SK-N-SH (cell line): ENCODE measurements at regions not wholly inside any gene's neighbourhood (a gene's known extent, or its start where the extent isn't known, plus 50 kb on each side); places are given as distances from the start of the nearest gene placed in this dataset.

Experiments used
- CTCF ChIA-PET: fragments of 300-600, 350-600 bp; formaldehyde crosslinking; extraction: SDS; loops from one replicate; lab custom pipeline; 2021; lab: Yijun Ruan, JAX
- POLR2A ChIA-PET: fragments of 350-600 bp; sonication (Branson Sonifier 250); formaldehyde crosslinking; extraction: SDS; loops from one replicate; lab custom pipeline; 2020; ENCODE audit warnings: antibody characterized with exemption, inconsistent platforms; lab: Yijun Ruan, JAX
- DNase-seq: peaks from one replicate; pipeline ENCODE4 v3.0.0; 2012
- H2AFZ ChIP-seq: fragments of 200-600 bp; sonication (generic); 2 replicates; pipeline ENCODE4 v1.8.1; 2016; ENCODE audit warnings: antibody characterized with exemption, mild to moderate bottlenecking, low read depth
- H3F3A ChIP-seq: fragments of 200-600 bp; sonication (generic); replicated peaks from 2 replicates; pipeline ENCODE3; 2016; ENCODE audit warnings: antibody characterized with exemption, mild to moderate bottlenecking; ENCODE audit not compliant: insufficient read depth
- H3K27ac ChIP-seq, 2 experiments: fragments of 200-500 bp in 1 of 2; fragments of 200-600 bp in 1 of 2; sonication (Bioruptor generic) in 1 of 2; sonication (generic), shearing (Covaris generic) in 1 of 2; 2 replicates each; pipeline versions ENCODE4 v1.5.1 to v1.6.1; 2014 to 2016; ENCODE audit warnings: low read depth in 2 of 2, inconsistent platforms in 1 of 2, low read length in 1 of 2, mild to moderate bottlenecking in 1 of 2, mixed read lengths in 1 of 2
- H3K27me3 ChIP-seq: fragments of 200-600 bp; sonication (generic), shearing (Covaris generic); 2 replicates; pipeline ENCODE4 v1.6.1; 2016; ENCODE audit warnings: mixed run types; ENCODE audit not compliant: insufficient read depth
- H3K36me3 ChIP-seq, 2 experiments: fragments of 200-500 bp in 1 of 2; fragments of 200-600 bp in 1 of 2; sonication (Bioruptor generic) in 1 of 2; sonication (generic) in 1 of 2; replicated peaks in 1 of 2; 2 replicates each; pipeline versions ENCODE3 to v1.5.1; 2014 to 2016; ENCODE audit warnings: low read length in 1 of 2, mild to moderate bottlenecking in 1 of 2; ENCODE audit not compliant: insufficient read depth in 2 of 2, control insufficient read depth in 1 of 2
- H3K4me1 ChIP-seq, 2 experiments: fragments of 200-500 bp in 1 of 2; fragments of 200-600 bp in 1 of 2; sonication (Bioruptor generic) in 1 of 2; sonication (generic), shearing (Covaris generic) in 1 of 2; 2 replicates each; pipeline versions ENCODE4 v1.5.1 to v1.6.1; 2014 to 2016; ENCODE audit warnings: low read depth in 1 of 2, low read length in 1 of 2, mixed run types in 1 of 2; ENCODE audit not compliant: insufficient read depth in 2 of 2, control insufficient read depth in 1 of 2
- H3K4me2 ChIP-seq: fragments of 200-600 bp; sonication (generic), shearing (Covaris generic); 2 replicates; pipeline ENCODE4 v1.6.1; 2017; ENCODE audit warnings: mixed run types
- H3K4me3 ChIP-seq, 2 experiments: fragments of 200-500 bp in 1 of 2; fragments of 200-600 bp in 1 of 2; sonication (Bioruptor generic) in 1 of 2; sonication (generic), shearing (Covaris generic) in 1 of 2; 2 replicates each; pipeline versions ENCODE4 v1.5.1 to v1.8.1; 2014 to 2016; ENCODE audit warnings: low read depth in 2 of 2, inconsistent platforms in 1 of 2, low read length in 1 of 2, mild to moderate bottlenecking in 1 of 2, mixed read lengths in 1 of 2, moderate library complexity in 1 of 2
- H3K79me2 ChIP-seq: fragments of 200-600 bp; sonication (generic); 2 replicates; pipeline ENCODE4 v1.8.1; 2017; ENCODE audit warnings: mild to moderate bottlenecking; ENCODE audit not compliant: insufficient read depth
- H3K9ac ChIP-seq: fragments of 200-600 bp; sonication (generic); 2 replicates; pipeline ENCODE4 v1.6.1; 2017; ENCODE audit warnings: mixed run types
- H3K9me2 ChIP-seq: fragments of 200-600 bp; sonication (generic); 2 replicates; pipeline ENCODE4 v1.6.1; 2017; ENCODE audit warnings: mixed run types
- H3K9me3 ChIP-seq: fragments of 200-600 bp; sonication (generic); 2 replicates; pipeline ENCODE4 v1.6.1; 2017; ENCODE audit warnings: mixed run types, mild to moderate bottlenecking, moderate library complexity
- H4K20me1 ChIP-seq: fragments of 200-600 bp; sonication (generic); 2 replicates; pipeline ENCODE4 v1.6.1; 2017; ENCODE audit warnings: mild to moderate bottlenecking, mixed run types; ENCODE audit not compliant: insufficient read depth
- ELF1 ChIP-seq: IDR thresholded peaks from 2 replicates; pipeline ENCODE4 v1.4.0; 2012
- FOSL2 ChIP-seq: IDR thresholded peaks from 2 replicates; pipeline ENCODE4 v1.4.0; 2012; ENCODE audit warnings: low read depth, mild to moderate bottlenecking, moderate library complexity, borderline replicate concordance
- FOXJ3 ChIP-seq: sonication (generic); formaldehyde crosslinking; IDR thresholded peaks from 2 replicates; pipeline ENCODE4 v1.5.1; 2020; ENCODE audit warnings: mild to moderate bottlenecking, missing genetic modification reagents
- MXI1 ChIP-seq: IDR thresholded peaks from 2 replicates; pipeline ENCODE4 v1.6.1; 2012; ENCODE audit warnings: mild to moderate bottlenecking, low read depth, low read length, improper control_type of control experiment
- SMC3 ChIP-seq: IDR thresholded peaks from 2 replicates; pipeline ENCODE4 v1.6.1; 2012; ENCODE audit warnings: low read depth, low read length, improper control_type of control experiment
- USF2 ChIP-seq: fragments of 150-350 bp; IDR thresholded peaks from 2 replicates; pipeline ENCODE4 v1.6.1; 2017; ENCODE audit warnings: antibody characterized with exemption, low read length, low read depth, borderline replicate concordance
- ZBTB33 ChIP-seq: IDR thresholded peaks from 2 replicates; pipeline ENCODE4 v1.4.0; 2012; ENCODE audit warnings: low read depth, borderline replicate concordance
- WGBS: methylation state at CpG from one replicate; pipeline ENCODE4 v1.1.6; 2017; ENCODE audit warnings: low lambda C conversion rate; 5-methylcytosine and 5-hydroxymethylcytosine counted together

- no peak overlapping the region for H3K9ac ChIP-seq
- CTCF ChIA-PET: interaction anchor here (0.6 to 1.2 kb wide), 2 partner anchors 18 to 162 kb away, joined by 3 read pairs; no protein-coding TSS in a partner anchor
- H3K36me3 ChIP-seq: no peaks in the 10 kb centered on the region
- no peaks in the 10 kb centered on the region for H3K27me3 ChIP-seq
- no peak for DNase-seq
- H3F3A ChIP-seq: no peaks in the 10 kb centered on the region
- H3K4me3 ChIP-seq: no peak overlapping the region
- POLR2A ChIA-PET: no interaction called here
- H3K79me2 ChIP-seq: no peaks in the 10 kb centered on the region
- TF ChIP-seq ELF1: no peak
- TF ChIP-seq FOXJ3 (CRISPR knock-in tag): no peak
- no peak for TF ChIP-seq USF2
- no peak for TF ChIP-seq SMC3
- TF ChIP-seq ZBTB33: no peak
- TF ChIP-seq FOSL2: no peak
- no peak overlapping the region for H3K4me2 ChIP-seq
- no peak overlapping the region for H2AFZ ChIP-seq
- no peak overlapping the region for H3K27ac ChIP-seq
- H3K4me1 ChIP-seq: no peaks in the 10 kb centered on the region; a peak in 1 of 4 replicates
- no peaks in the 10 kb centered on the region for H3K9me3 ChIP-seq
- WGBS: 34% methylated on average over 2 of the region's 2 CpGs
- H3K9me2 ChIP-seq: no peaks in the 10 kb centered on the region; the same call in 1 of the 2 replicates
- H4K20me1 ChIP-seq: no peaks in the 10 kb centered on the region
These were observed 743.8 kb downstream of the DSC3 start for GRCh38 chr18:30298769-30299168.

- H3K9ac ChIP-seq: no peak overlapping the region
- 42% methylated on average over 6 of the region's 6 CpGs for WGBS
- ChIA-PET CTCF (interaction anchor here (3.6 kb wide), 1 partner anchor 8 kb away, joined by 24 read pairs; no protein-coding TSS in a partner anchor), POLR2A (no interaction called here)
- no peaks in the 10 kb centered on the region for H4K20me1 ChIP-seq
- no peaks in the 10 kb centered on the region for H3K9me3 ChIP-seq
- no peaks in the 10 kb centered on the region for H3K4me1 ChIP-seq
- H3K27ac ChIP-seq: no peak overlapping the region
- no peak overlapping the region for H3K4me2 ChIP-seq
- no peaks in the 10 kb centered on the region for H3K9me2 ChIP-seq
- H3K27me3 ChIP-seq: no peaks in the 10 kb centered on the region
- H3F3A ChIP-seq: no peaks in the 10 kb centered on the region
- TF ChIP-seq MXI1: no peak
- no peaks in the 10 kb centered on the region for H3K79me2 ChIP-seq
- no peak overlapping the region for H2AFZ ChIP-seq
- no peak overlapping the region for H3K4me3 ChIP-seq
- DNase-seq: no peak
- H3K36me3 ChIP-seq: no peaks in the 10 kb centered on the region
These were observed 753.7 kb downstream of the DSC3 start for GRCh38 chr18:30288662-30289414.
